ENCODE measurements at regions not wholly inside any gene's neighbourhood (a gene's known extent, or its start where the extent isn't known, plus 50 kb on each side); places are given as distances from the start of the nearest gene placed in this dataset.
"Not testable (repeated sequence)": the region's sequence is repeated elsewhere in the genome, so short reads cannot be mapped to it uniquely, and the experiment has no call there.

DNA sequence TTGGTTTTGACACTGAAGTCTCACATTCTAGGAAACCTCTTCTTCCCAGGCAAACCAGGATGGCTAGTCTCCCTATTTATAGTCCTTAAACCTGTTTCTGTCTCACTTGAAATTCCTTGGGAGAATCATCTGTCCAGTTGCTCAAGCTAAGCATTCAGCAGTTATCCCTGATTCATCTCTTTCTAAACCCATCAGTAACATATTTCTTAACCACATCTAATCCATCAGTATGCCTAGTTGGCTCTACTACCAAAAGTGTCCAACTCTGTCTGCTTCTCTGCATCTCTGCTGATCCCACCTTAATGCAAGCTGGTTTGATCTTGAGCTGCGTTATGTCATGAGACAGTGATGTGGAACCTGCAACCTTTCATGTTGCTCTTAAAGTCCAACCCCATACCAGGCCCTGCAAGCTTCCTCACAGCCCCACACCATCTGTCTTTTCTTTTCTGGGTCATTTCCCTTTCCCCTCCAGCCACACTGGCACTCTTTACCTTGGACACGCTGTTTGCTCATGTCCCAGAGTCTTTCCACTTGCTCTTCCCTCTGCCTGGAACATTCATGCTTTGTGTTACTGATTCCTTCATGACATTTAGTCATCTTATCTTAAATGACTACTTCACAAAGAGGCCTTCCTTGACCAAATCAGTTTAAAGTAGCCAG is 380.8 kb upstream of the RGS6 start:
- no peak for DNase-seq

DNA sequence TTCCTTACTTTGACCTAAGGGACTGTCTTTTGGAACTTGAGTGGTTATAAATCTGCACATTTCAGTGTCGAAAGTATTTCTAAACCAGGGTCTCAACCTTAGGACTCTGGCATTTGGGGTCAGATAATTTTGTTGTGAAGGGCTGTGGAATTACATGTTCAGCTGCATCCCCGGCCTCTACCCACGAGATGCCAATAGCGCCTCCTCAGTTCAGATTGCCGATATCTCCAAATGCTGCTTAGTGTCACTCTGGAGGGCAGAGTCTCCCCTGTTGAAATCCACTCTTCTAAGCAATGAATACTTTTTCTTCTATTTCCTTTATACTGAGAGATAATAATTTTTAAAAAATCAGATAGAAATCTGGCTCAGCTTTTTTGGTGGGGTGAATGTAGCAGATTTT is 379.4 kb upstream of the RGS6 start:
- DNase-seq: no peak

DNA sequence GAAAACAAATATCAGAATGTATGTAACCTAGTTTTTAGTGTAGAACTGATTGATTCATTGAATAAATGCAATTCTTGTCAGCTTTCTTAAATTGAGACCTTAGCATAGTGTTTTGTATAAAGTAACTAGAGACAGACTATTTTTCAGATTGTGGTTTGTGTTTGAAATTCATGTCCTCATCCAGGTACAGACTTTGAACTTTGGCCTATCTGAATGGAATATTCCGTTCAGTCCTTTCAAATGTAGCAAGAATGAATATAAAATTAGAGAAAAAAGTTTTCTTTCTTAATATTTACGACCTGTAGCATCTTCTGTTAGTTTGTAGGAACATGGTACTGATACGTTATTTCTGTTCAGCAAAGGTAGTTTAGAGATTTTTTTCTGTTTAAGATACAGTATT is 378.4 kb upstream of the RGS6 start:
- DNase-seq: no peak

DNA sequence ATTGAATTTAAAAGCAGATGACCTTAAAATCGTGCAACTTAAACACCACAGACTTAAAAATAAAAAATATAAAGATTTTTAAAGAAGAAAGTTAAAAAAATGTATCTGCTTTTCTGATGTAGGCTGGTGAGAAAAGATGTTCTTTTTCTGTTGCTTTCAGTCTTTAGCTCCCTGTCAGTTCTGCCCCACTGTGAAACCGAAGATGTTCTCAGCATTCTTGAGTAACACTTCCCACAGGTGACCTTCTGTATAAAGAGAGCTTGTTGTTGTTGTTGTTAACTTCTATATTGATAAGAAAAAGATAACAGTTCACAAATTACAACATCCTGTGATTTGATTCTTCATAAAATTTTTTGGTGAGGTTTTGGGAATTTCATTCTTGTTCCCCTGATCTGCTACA is 377.9 kb upstream of the RGS6 start:
- no peak for DNase-seq

DNA sequence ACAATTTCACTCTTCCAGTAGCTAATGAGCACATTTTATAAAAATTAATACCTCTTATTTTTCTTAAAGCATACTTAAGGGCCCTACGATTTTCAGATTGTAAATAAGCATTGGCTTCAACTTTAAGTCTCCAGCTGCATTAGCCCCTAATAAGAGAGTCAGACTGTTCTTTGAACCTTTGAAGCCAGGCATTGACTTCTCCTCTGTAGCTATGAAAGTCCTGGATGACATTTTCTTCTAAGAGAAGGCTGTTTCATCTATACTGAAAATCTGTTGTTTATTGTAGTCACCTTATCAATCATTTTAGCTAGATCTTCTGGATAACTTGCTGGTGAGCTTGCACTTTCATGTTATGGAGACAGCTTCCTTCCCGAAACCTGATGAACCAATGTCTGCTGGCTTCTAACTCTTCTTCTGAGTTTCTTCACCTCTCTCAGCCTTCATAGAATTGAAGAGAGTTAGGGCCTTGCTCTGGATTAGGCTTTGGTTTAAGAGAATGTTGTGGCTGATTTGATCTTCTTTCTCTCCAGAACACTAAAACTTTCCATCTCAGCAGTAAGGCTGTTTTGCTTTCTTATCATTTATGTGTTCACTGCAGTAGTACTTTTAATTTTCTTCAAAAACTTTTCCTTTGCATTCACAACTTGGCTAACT is 377.1 kb upstream of the RGS6 start:
- no peak for DNase-seq

DNA sequence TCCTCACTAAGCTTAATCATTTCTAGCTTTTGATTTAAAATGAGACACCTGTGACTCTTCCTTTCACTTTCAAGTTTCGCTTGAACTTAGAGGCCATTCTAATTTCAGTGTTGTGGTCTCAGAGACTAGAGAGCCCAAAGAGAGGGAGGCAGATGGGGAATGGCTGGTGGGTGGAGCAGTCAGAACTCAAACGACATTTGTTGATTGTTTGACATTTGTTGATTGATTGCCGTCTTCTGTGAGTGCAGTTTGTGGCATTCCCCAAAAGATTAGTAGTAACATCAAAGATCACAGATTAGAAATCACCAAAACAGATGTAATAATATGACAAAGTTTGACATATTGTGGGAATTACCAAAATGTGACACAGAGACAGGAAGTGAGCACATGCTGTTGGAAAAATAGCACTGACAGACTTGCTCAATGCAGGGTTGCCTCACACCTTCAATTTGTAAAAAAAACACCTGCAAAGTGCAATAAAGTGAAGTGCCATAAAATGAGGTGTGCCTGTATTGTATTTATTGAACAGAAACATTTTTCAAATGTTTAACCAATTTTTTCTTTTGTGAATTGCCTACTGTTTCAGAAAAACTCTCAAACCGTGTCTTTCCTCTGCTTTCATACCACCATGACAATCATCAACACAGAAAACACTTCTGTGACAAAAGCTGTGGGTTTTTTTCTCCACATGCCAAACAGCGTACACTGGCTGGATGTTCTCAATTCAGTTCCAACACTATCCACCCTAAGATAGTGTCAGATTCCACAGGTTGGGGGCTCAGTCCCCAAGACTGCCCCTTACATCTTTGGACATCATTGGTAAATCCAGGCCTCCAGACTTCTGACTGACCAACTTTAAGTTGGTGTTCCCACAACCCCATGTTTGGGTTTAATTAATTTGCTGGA is 376.3 kb upstream of the RGS6 start:
- DNase-seq: peak; percentile 45

DNA sequence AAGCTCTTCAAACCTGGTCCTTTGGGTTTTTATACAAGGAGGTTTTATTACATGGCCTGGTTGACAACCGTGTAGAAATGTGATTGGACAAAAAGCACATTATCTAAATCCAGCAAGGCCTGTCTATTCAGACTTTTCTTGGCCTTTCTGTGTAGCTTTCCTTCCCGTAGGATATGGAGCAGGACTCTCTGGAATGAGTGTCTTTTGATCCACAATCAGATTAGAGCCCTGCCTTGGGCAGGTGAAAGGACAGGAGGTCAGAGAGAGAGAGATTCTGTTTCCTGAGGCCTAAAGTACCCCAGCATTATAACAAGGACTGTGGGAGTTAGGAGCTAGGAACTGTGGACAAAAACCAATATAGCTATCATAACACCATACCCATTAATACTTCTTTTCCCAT is 375.5 kb upstream of the RGS6 start:
- DNase-seq: no peak

DNA sequence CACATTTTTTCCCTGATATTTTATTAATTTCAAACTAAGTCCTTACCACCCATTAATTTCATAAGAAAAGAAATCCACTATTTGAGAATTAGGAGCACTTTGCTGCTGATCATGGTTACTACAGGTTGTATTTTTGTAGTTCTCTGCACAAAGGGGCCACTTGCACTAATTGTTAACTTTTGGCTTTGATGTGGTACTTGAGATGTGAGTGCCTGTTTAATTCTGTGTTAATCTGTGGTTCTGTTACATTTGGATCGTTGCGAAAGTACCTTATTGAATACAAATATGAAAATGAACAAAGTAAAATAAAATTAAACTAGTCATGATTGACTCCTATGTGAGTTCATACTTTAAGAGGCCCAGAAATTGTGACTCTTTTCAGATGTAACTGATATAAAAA is 374.9 kb upstream of the RGS6 start:
- no peak for DNase-seq

DNA sequence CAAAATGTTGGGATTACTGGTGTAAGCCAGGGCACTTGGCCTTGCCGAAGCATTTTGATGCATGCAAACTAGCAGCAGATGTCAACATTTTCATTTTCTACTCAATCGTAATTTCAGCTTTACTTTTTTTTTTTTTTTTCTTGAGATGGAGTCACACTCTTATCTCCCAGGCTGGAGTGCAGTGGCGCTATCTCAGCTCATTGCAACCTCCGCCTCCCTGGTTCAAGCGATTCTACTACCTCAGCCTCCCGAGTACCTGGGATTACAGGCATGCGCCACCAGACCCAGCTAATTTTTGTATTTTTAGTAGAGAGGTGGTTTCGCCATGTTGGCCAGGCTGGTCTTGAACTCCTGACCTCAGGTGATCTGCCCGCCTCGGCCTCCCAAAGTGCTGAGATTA is 373.3 kb upstream of the RGS6 start:
- not testable (repeated sequence) for DNase-seq

DNA sequence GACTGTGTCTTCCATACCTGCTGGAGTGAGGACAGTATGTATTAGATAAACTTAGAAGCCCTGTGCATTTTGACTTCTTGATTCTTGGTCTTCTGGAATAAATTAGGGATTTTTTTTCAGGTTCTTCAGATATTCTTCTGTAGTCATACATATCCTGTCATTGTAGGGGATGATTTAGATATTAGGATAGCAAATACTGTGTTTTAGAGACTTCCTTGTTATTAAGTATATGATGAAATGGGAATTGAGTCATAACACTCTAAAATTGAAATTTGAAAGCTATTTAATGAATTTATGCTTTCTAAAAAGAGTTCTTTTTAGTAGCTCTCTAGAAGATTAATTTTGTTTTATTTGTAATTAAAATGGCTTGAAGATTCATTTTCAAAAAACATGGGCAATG is 371.5 kb upstream of the RGS6 start:
- DNase-seq: no peak

DNA sequence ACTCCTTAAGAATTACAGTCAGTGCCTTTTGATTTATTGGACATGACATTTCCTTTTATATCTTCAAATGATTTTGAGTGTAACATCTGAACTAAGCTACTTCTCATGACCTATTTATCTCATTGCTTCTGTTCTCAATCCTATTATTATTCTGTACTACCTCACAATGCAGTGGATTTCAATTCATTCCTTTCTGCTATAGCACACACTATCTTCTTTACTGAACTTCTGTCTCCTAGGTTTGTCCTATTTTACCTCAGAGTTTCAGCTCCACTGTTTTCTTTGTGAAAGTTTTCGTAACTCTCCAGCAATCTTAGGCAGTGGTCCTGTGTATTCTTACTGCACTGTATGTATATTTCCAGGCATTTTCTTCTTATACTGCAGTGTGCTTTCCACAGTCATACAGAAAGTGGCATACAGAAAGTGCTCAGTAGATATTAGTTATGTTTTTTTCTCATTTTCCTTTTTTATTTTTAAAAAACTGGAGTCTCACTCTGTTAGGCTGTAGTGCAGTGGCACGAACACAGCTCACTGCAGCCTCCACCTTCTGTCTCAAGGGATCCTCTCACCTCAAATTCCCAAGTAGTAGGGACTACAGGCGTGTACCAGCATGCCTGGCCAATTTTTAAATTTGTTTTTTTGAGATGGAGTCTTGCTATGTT is 368.6 kb upstream of the RGS6 start:
- no peak for DNase-seq

DNA sequence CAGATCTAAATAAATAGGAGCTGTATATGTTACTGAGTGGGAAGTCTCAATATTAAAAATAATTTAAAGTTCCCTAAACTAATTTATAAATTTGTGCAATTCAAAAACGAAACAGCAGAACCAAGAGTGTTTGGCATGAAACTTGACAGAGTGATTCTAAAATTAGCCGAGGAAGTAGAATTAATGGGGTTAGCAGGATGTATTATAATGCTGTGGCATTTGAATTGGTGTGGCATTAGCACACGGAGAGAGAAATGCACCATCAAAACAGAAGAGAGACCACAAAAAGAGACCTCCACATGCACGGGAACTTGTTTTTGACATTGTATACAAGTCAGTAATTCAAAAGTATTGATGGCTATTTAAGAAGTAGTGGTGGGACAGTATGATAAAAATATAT is 366.0 kb upstream of the RGS6 start:
- DNase-seq: no peak

DNA sequence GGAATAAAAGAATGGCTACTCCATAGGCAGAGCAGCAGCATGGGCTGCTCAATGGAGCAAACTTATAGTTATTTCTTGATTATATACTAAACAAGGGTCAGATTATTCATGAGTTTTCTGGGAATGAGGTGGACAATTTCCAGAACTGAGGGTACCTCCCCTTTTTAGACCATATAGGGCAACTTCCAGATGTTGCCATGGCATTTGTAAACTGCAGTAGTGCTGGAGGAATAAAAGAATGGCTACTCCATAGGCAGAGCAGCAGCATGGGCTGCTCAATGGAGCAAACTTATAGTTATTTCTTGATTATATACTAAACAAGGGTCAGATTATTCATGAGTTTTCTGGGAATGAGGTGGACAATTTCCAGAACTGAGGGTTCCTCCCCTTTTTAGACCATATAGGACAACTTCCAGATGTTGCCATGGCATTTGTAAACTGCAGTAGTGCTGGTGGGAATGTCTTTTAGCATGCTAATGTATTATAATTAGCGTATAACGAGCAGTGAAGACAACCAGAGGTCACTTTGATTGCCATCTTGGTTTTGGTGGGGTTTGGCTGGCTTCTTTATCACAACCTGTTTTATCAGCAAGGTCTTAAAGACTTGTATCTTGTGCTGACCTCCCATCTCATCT is 364.6 kb upstream of the RGS6 start:
- DNase-seq: not testable (repeated sequence)

DNA sequence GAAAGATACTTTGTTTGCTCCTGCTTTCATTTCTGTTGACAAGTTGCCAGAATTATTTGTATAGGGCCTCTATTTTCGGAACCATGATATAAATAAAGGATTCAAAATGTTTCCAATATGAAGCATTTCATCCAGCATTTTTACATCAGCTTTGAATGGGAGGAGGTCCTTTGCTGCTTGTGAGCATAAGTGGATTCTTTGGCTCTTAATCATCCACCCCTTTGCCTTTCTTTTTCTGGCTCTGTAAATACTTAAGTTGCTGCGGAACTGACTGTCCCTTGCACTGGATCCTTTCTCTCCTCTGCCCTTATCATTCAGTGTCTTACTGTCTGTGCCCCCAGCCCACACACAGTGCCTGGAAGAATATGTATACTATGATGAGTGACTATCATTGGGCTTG is 357.3 kb upstream of the RGS6 start:
- no peak for DNase-seq

DNA sequence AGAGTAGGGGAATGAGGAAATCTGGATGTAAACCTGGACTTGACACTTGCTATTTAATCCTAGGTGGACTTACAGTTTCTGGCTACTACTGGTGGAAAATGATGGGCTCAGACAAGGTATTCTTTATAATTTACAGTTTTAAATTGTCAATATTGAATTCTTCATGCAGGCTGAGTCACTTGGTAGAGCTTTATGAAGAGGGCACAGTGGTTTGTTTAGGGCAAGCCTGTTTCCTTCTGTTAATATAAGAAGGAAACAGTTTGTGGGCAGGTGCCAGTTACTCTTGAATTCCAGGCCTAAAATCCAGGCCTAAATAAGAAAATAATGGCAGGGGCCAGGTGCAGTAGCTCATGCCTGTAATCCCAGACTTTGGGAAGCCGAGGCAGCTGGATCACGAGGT is 355.8 kb upstream of the RGS6 start:
- DNase-seq: no peak

DNA sequence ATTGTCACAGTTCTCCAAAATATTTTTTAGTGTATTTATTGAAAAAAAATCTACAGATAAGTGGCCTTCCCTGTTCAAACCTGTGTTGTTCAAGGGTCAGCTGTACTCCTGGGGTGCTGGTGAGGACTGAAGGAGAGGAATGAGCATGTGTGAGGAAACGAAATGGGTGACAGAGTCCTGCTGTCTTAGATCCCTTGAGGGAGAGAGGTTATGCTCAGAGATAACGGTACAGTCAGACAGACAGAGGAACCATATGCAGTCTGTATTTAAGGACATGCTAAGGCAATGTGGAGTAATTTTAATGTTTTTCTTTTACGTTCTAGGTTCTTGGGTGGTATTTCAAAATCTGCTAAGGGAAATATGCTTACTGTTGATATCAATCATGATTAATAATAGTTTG is 352.9 kb upstream of the RGS6 start:
- DNase-seq: no peak

DNA sequence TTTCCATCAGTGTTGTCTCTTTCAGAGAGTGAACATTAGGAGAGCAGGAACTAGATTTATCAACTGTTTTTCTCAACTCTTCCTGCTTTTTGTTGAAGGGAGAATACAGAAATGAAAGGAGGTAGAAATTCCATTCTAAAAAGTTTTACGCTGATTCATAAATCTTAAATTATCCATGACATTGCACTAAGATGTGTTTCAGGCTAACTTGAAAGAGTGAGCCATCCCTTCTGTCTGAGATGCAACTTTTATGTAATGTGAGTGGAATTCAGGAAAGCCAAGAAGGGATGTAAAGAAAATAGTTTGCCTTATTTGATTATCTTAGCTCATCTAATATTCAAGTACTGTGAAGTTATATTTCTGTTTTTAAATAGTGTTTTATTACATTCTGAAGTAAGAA is 349.5 kb upstream of the RGS6 start:
- no peak for DNase-seq

DNA sequence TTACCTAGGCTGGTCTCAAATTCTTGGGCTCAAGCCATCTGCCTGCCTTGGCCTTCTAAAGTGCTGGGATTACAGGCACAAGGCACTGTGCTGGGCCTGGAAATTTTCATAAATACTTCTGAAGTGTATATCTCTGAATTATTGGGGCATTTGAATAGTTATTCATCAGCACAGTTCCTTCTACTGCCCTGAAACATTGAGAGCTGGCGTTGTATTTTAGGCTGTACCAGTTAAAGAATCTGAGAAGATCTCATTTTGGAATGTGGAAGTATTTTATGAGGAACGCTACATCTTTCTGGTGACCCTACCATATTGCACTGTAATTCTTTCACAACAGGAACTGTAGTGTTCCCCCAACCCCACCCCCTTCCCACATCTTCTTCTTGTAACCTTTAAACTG is 349.0 kb upstream of the RGS6 start:
- no peak for DNase-seq

DNA sequence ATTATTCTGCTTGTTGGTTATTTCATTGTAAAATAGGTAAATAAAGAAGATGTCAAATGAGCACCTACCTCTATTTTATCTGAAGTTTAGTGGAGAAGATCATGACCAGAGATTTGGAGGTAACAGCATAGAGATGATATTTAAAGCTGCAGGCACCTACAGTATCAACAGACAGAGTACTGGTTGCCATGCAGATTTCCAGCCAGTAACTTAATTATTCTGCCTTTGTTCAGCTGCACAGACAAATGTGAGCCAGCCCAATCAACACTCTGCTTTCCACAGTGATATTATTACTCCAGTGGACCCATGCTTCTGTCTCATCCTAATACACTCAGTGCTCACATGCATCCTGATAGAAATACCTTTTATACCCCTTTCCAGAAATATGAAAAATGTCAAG is 348.5 kb upstream of the RGS6 start:
- DNase-seq: no peak

DNA sequence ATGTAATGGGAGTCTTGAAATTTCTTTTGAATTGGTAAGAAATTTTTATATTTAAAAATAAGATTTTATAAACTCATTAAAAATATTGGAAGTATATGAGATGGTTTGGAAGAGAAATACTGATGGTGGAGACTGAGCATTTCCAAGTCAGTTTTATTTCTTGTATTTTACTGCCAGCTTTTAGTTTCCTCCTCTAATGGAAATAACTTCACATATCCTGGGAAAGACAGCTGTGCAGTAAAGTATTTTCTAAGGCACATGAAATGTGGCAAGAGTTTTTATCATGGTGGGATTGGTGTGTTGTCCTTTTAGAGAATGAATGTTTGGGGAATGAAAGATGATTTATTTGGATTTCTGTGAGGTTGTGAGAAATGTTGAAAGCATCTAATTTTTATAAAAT is 346.9 kb upstream of the RGS6 start:
- DNase-seq: no peak

DNA sequence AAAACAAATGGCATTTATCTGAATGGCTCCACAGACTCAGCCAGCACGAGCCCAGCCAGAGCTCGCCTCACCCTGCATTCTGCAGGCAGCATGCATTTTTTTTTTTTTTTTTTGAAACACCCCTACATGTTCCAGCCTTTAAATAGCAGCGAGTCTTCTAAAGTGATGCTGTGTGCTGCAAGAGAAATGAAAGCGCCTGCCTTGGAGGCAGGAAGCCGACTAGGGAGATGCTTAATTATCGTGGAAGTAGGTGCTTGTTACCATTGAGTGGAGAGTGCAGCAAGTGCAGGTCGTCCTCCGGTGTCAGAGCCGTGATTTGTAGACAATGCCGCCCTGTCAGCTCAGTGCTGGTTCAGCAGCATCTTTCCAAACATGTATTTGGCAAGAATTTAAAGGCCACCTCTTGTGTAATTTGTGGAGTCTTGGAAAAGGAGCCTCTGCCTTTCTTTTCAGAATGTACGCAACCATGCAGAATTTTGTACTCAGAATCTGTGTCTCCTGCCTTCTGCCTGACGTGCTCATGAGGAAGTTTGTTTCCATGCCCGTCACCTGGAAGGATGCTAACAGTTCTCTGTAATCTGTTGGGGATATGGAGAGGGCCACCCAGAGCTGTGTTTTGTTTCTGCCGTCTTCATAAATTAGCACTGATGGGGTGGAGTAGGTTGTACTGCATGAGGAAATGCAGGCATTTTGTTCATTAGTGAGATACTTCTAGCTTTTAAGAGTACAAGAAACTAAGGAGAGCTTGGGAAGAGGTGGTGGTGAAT is 345.9 kb upstream of the RGS6 start:
- no peak for DNase-seq

DNA sequence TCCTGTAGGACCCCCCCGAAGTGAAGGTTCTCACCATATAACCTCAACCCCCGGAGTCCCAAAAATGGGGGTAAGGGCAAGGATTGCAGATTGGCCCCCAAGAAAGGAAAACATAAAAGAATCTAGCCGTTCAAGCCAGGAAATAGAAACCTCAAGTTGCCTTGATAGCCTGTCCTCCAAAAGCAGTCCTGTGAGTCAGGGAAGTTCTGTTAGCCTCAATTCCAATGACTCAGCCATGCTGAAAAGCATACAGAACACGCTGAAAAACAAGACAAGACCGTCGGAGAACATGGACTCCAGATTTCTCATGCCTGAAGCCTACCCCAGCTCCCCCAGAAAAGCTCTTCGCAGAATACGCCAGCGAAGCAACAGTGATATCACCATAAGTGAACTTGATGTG is 344.2 kb upstream of the RGS6 start:
- DNase-seq: no peak

Measured in activated T-cell treated with anti-CD3 and anti-CD28 coated beads, Interleukin-2, amount 50 U/mL, for 1 hour (primary cell).